Adrenal gland (tissue), 9 donors: ENCODE measurements at regions not wholly inside any gene's neighbourhood (a gene's known extent, or its start where the extent isn't known, plus 50 kb on each side); places are given as distances from the start of the nearest gene placed in this dataset.
A peak's percentile ranks its signal among the peaks of the same experiment; 100 is the strongest.
"Not testable (repeated sequence)": the region's sequence is repeated elsewhere in the genome, so short reads cannot be mapped to it uniquely, and the experiment has no call there.

Experiments used
- DNase-seq, 7 donors: peaks; one replicate each; pipeline ENCODE4 v3.0.0-alpha.2; 2019 to 2020
- H3K27ac ChIP-seq, 5 donors: fragments of 200-600 bp; sonication (generic) in 4 of 5; 1 replicate in 3 of 5; 2 replicates in 2 of 5; pipeline versions ENCODE4 v1.5.1 to v1.8.0; 2016 to 2020; ENCODE audit warnings: mild to moderate bottlenecking in 1 of 5
- H3K27me3 ChIP-seq: fragments of 200-600 bp; 2 replicates; pipeline ENCODE4 v1.8.0; 2021
- H3K36me3 ChIP-seq, 2 donors: fragments of 200-600 bp; replicated peaks in 1 of 2; 1 replicate in 1 of 2; 2 replicates in 1 of 2; pipeline versions ENCODE4 v1.5.1 to v1.8.0; 2018 to 2022
- H3K4me1 ChIP-seq, 2 donors: fragments of 200-600 bp; replicated peaks in 1 of 2; 1 replicate in 1 of 2; 2 replicates in 1 of 2; pipeline versions ENCODE4 v1.5.1 to v1.8.0; 2018 to 2021
- H3K4me3 ChIP-seq, 4 donors: fragments of 200-600 bp; sonication (generic) in 3 of 4; one replicate each; pipeline ENCODE4 v1.5.1; 2016 to 2018
- H3K9me3 ChIP-seq, 3 donors: fragments of 200-600 bp; sonication (generic) in 1 of 3; replicated peaks in 1 of 3; 1 replicate in 2 of 3; 2 replicates in 1 of 3; pipeline versions ENCODE4 v1.5.1 to v1.8.0; 2016 to 2021
- CTCF ChIP-seq, 6 experiments: fragments of 450-650 bp in 4 of 6; fragments of 200-600 bp in 2 of 6; sonication (generic) in 1 of 6; IDR thresholded peaks; 1 replicate in 5 of 6; 2 replicates in 1 of 6; pipeline versions ENCODE4 v1.5.1 to v1.8.0; 2016 to 2021; ENCODE audit warnings: antibody characterized with exemption in 6 of 6, mild to moderate bottlenecking in 2 of 6, moderate library complexity in 1 of 6
- POLR2A ChIP-seq, 2 donors: fragments of 450-650 bp; IDR thresholded peaks; one replicate each; pipeline ENCODE4 v1.6.1; 2017; ENCODE audit warnings: antibody characterized with exemption in 2 of 2, mild to moderate bottlenecking in 2 of 2, moderate library complexity in 1 of 2
- WGBS, 4 donors: extraction: QIAGEN DNeasy Blood & Tissue Kit in 2 of 4; methylation state at CpG; one replicate each; pipeline versions ENCODE4 v1.1.5 to v1.1.7; 2013 to 2017; 5-methylcytosine and 5-hydroxymethylcytosine counted together
- intact Hi-C, 2 donors: fragments of 100-400 bp; cut with DNase I; formaldehyde crosslinking; loops; one replicate each; pipeline versions ENCODE4 v1.14.1 to v1.15.0; 2022 to 2023
- donor health status: healthy with polysubstance abuse.
- donor health status: Bipolar disorder and iron deficiency.
- donor health status: DM: yes; HTN: yes; CAD: no.
- donor health status: DM: no; HTN: no; CAD: no.
- donor health status: DM: no; HTN: no; CAD: no.

- Histone ChIP-seq H3K4me1 (no peaks in the 10 kb centered on the region), H3K27ac (no peak overlapping the region), H3K27me3 (no peaks in the 10 kb centered on the region), H3K36me3 (no peaks in the 10 kb centered on the region), H3K4me3 (no peak overlapping the region), H3K9me3 (no peaks in the 10 kb centered on the region)
- 89 to 97% (median 92%) methylated on average over 2 of the region's 2 CpGs; no CpG with 5 or more reads in 1 of the 4 donors for WGBS, 4 donors
- DNase-seq, result no peak
- TF ChIP-seq POLR2A (IDR thresholded peaks at IDR 0.05) (no peak), CTCF (IDR thresholded peaks at IDR 0.05) (no peak)
- intact Hi-C loops, result no loop called here
These were observed 178.8 kb upstream of the SPIN4 start for GRCh38 chrX:63529961-63530360.

- no peak overlapping the region for H3K27ac ChIP-seq
- 70 to 100% (median 87%) methylated on average over 1 of the region's 1 CpG for WGBS, 4 donors
- no peak for DNase-seq
- no peaks in the 10 kb centered on the region for H3K4me1 ChIP-seq
- H3K27me3 ChIP-seq, result no peaks in the 10 kb centered on the region
- no peaks in the 10 kb centered on the region for H3K36me3 ChIP-seq
- H3K4me3 ChIP-seq, result no peak overlapping the region
- intact Hi-C loops, result no loop called here
- no peak for TF ChIP-seq POLR2A (IDR thresholded peaks at IDR 0.05)
- TF ChIP-seq CTCF (IDR thresholded peaks at IDR 0.05), result no peak
- H3K9me3 ChIP-seq, result no peaks in the 10 kb centered on the region
These were observed 175.7 kb upstream of the SPIN4 start for GRCh38 chrX:63526863-63527262.

GRCh38 chrX:63525491-63525890, 174.4 kb upstream of the SPIN4 start:
- no peak for TF ChIP-seq POLR2A (IDR thresholded peaks at IDR 0.05)
- no peak for TF ChIP-seq CTCF (IDR thresholded peaks at IDR 0.05)
- WGBS, 4 donors, result 61 to 88% (median 78%) methylated on average over 3 of the region's 3 CpGs
- Histone ChIP-seq H3K27ac (no peak overlapping the region), H3K27me3 (no peaks in the 10 kb centered on the region), H3K4me3 (no peak overlapping the region), H3K36me3 (no peaks in the 10 kb centered on the region), H3K9me3 (no peaks in the 10 kb centered on the region), H3K4me1 (no peaks in the 10 kb centered on the region)
- DNase-seq, result no peak
- intact Hi-C loops, result no loop called here

- H3K36me3 ChIP-seq, DNase-seq, H3K27ac ChIP-seq, H3K27me3 ChIP-seq, H3K4me1 ChIP-seq, H3K4me3 ChIP-seq, intact Hi-C loops, H3K9me3 ChIP-seq: not testable (repeated sequence)
- WGBS, 4 donors, result 87 to 88% methylated on average over 9 to 10 of the region's 11 CpGs; no CpG with 5 or more reads in 2 of the 4 donors
These were observed 168.2 kb upstream of the SPIN4 start for GRCh38 chrX:63519368-63519767.

- TF ChIP-seq CTCF (IDR thresholded peaks at IDR 0.05), result no peak
- TF ChIP-seq POLR2A (IDR thresholded peaks at IDR 0.05), result no peak
- no peak for DNase-seq
- Histone ChIP-seq H3K36me3 (no peaks in the 10 kb centered on the region), H3K4me1 (peaks cover 0 to 12% of the 10 kb centered on the region in 2 donors), H3K9me3 (no peaks in the 10 kb centered on the region), H3K27me3 (no peaks in the 10 kb centered on the region), H3K4me3 (no peak overlapping the region), H3K27ac (peak overlapping the region in 1 of 5 donors; percentile 40)
- intact Hi-C loops, result no loop called here
These were observed 163.5 kb upstream of the SPIN4 start for GRCh38 chrX:63514569-63515080.
